Endothelial cell of umbilical vein (primary cell): ENCODE measurements at regions not wholly inside any gene's neighbourhood (a gene's known extent, or its start where the extent isn't known, plus 50 kb on each side); places are given as distances from the start of the nearest gene placed in this dataset.

Source experiments
- BruUV-seq: library from RNA; stranded (reverse); fragments of 400-500 nt; replicated peaks from 2 replicates; lab custom pipeline; 2021; lab: Mats Ljungman, UMichigan
- CTCF ChIA-PET: fragments of 300-600, 350-600 bp; sonication (Branson Sonifier 250); formaldehyde crosslinking; loops from one replicate; lab custom pipeline; 2021; ENCODE audit warnings: antibody characterized with exemption, inconsistent platforms; lab: Charles Lee
- POLR2A ChIA-PET: fragments of 300-600, 350-600 bp; sonication (Branson Sonifier 250); formaldehyde crosslinking; loops from one replicate; lab custom pipeline; 2021; ENCODE audit warnings: antibody characterized with exemption, inconsistent platforms; lab: Charles Lee
- DNase-seq: peaks from one replicate; pipeline ENCODE4 v3.0.0-alpha.2; 2011; ENCODE audit warnings: low read depth, low spot score
- FAIRE-seq: peaks from 2 replicates; lab custom pipeline; 2011; peaks lifted over from hg19 to GRCh38; lab: Jason Lieb, UNC
- H2AFZ ChIP-seq: 2 replicates; pipeline ENCODE4 v1.6.0; 2012; ENCODE audit warnings: low read depth, low read length, control low read depth, inconsistent platforms
- H3K27ac ChIP-seq: 2 replicates; pipeline ENCODE4 v1.5.1; 2011; ENCODE audit warnings: low read depth, mild to moderate bottlenecking, control low read depth, low read length, moderate library complexity; ENCODE audit not compliant: insufficient read depth
- H3K27me3 ChIP-seq, 2 experiments: 2 replicates each; pipeline versions ENCODE4 v1.6.0 to v1.6.1; 2011; ENCODE audit warnings: low read length in 2 of 2, mixed read lengths in 1 of 2; ENCODE audit not compliant: control insufficient read depth in 2 of 2, insufficient read depth in 2 of 2
- H3K36me3 ChIP-seq, 2 experiments: 2 replicates in 1 of 2; 3 replicates in 1 of 2; pipeline ENCODE4 v1.5.1; 2011; ENCODE audit warnings: low read length in 2 of 2, mild to moderate bottlenecking in 1 of 2, moderate library complexity in 1 of 2; ENCODE audit not compliant: control insufficient read depth in 2 of 2, insufficient read depth in 2 of 2; ENCODE audit errors: extremely low read depth in 1 of 2
- H3K4me1 ChIP-seq: 3 replicates; pipeline ENCODE4 v1.5.1; 2011; ENCODE audit warnings: mild to moderate bottlenecking, low read length; ENCODE audit not compliant: control insufficient read depth, insufficient read depth; ENCODE audit errors: extremely low read depth
- H3K4me2 ChIP-seq: 2 replicates; pipeline ENCODE4 v1.6.1; 2011; ENCODE audit warnings: low read length, control low read depth, mixed read lengths; ENCODE audit not compliant: insufficient read depth
- H3K4me3 ChIP-seq, 3 experiments: fragments of 200-600 bp in 1 of 3; sonication (generic), shearing (Covaris generic) in 1 of 3; replicated peaks in 1 of 3; 2 replicates each; pipeline ENCODE4 v1.5.1; 2011 to 2016; ENCODE audit warnings: control low read depth in 3 of 3, low read length in 3 of 3, mild to moderate bottlenecking in 2 of 3, inconsistent platforms in 1 of 3, low read depth in 1 of 3, moderate library complexity in 1 of 3; ENCODE audit not compliant: insufficient read depth in 1 of 3
- H3K79me2 ChIP-seq: 2 replicates; pipeline ENCODE4 v1.6.0; 2012; ENCODE audit warnings: low read length, inconsistent platforms; ENCODE audit not compliant: control insufficient read depth, insufficient read depth
- H3K9ac ChIP-seq: replicated peaks from 2 replicates; pipeline ENCODE3; 2011; ENCODE audit warnings: low read length, control low read depth; ENCODE audit not compliant: insufficient read depth; ENCODE audit errors: extremely low read depth
- H3K9me1 ChIP-seq: replicated peaks from 3 replicates; pipeline ENCODE4 v1.6.0; 2011; ENCODE audit warnings: mild to moderate bottlenecking, low read length; ENCODE audit not compliant: control insufficient read depth, insufficient read depth; ENCODE audit errors: extremely low read depth
- H3K9me3 ChIP-seq: replicated peaks from 2 replicates; pipeline ENCODE4 v1.5.1; 2012; ENCODE audit warnings: low read length, inconsistent platforms; ENCODE audit not compliant: control insufficient read depth, insufficient read depth
- H4K20me1 ChIP-seq: replicated peaks from 2 replicates; pipeline ENCODE3; 2011; ENCODE audit warnings: mild to moderate bottlenecking, low read length; ENCODE audit not compliant: control insufficient read depth, insufficient read depth; ENCODE audit errors: extremely low read depth
- CTCF ChIP-seq, 2 donors: IDR thresholded peaks; 1 replicate in 1 of 2; 2 replicates in 1 of 2; pipeline ENCODE4 v1.5.1; 2011; ENCODE audit warnings: low read length in 2 of 2, mild to moderate bottlenecking in 2 of 2, moderate library complexity in 2 of 2, control low read depth in 1 of 2, inconsistent platforms in 1 of 2, low read depth in 1 of 2; ENCODE audit not compliant: insufficient read depth in 1 of 2; ENCODE audit errors: extremely low read depth in 1 of 2
- EZH2 ChIP-seq: IDR thresholded peaks from 2 replicates; pipeline ENCODE4 v1.6.1; 2012; ENCODE audit warnings: borderline replicate concordance, low read depth, mild to moderate bottlenecking, moderate library complexity, low read length, inconsistent platforms; ENCODE audit not compliant: severe bottlenecking
- FOS ChIP-seq: IDR thresholded peaks from 2 replicates; pipeline ENCODE4 v1.6.1; 2011; ENCODE audit warnings: mild to moderate bottlenecking, low read length, moderate library complexity, borderline replicate concordance; ENCODE audit not compliant: insufficient read depth
- GATA2 ChIP-seq: IDR thresholded peaks from 2 replicates; pipeline ENCODE4 v1.7.0; 2011; ENCODE audit warnings: low read depth, mild to moderate bottlenecking, moderate library complexity, mixed read lengths, low read length; ENCODE audit not compliant: insufficient read length, insufficient read depth
- JUN ChIP-seq: IDR thresholded peaks from 2 replicates; pipeline ENCODE4 v1.6.1; 2011; ENCODE audit warnings: borderline replicate concordance, low read depth; ENCODE audit not compliant: insufficient read length, insufficient read depth
- MAX ChIP-seq: IDR thresholded peaks from 2 replicates; pipeline ENCODE4 v1.6.1; 2011; ENCODE audit not compliant: insufficient read depth, insufficient read length
- MYC ChIP-seq: IDR thresholded peaks from one replicate; pipeline ENCODE4 v1.6.1; 2011; ENCODE audit warnings: mild to moderate bottlenecking, low read depth, low read length
- POLR2A ChIP-seq: IDR thresholded peaks from 2 replicates; pipeline ENCODE4 v1.6.1; 2012; ENCODE audit warnings: low read depth, mild to moderate bottlenecking, control low read depth, low read length
- POLR2AphosphoS5 ChIP-seq: IDR thresholded peaks from 2 replicates; pipeline ENCODE4 v1.6.1; 2012; ENCODE audit warnings: low read depth, mild to moderate bottlenecking, control low read depth, low read length, moderate library complexity; ENCODE audit not compliant: insufficient read depth
- dilution Hi-C: fragments of 300-500 bp; cut with MboI; formaldehyde crosslinking; loops from one replicate; pipeline ENCODE4 v1.15.0; 2019; ENCODE audit warnings: low sequenced_read_pairs; ENCODE audit not compliant: extremely low pct_ligation_motif_present
- intact Hi-C: fragments of 100-400 bp; cut with micrococcal nuclease; formaldehyde crosslinking; loops from one replicate; pipeline ENCODE4 v1.10.0; 2022

GRCh38 chr20:60749804-60750602 is 502.1 kb upstream of the CDH4 start:
- ChIA-PET CTCF (no interaction called here), POLR2A (no interaction called here)
- Histone ChIP-seq H3K9ac (no peak overlapping the region), H3K9me3 (peaks cover 9% of the 10 kb centered on the region), H4K20me1 (no peaks in the 10 kb centered on the region), H3K27me3 (no peaks in the 10 kb centered on the region), H3K4me2 (no peak overlapping the region), H2AFZ (no peak overlapping the region), H3K4me1 (no peaks in the 10 kb centered on the region), H3K79me2 (no peaks in the 10 kb centered on the region), H3K27ac (no peak overlapping the region), H3K36me3 (no peaks in the 10 kb centered on the region), H3K9me1 (no peaks in the 10 kb centered on the region), H3K4me3 (no peak overlapping the region)
- dilution Hi-C loops (no loop called here), intact Hi-C loops (no loop called here)
- TF ChIP-seq FOS (no peak), EZH2 (no peak), CTCF (IDR thresholded peaks at IDR 0.05; ENCODE audit: extremely low read depth in 1 of 2, insufficient read depth in 1 of 2, low read depth in 1 of 2, low read length in 2 of 2) (no peak), JUN (no peak), MYC (no peak), POLR2A (no peak), MAX (no peak), POLR2AphosphoS5 (no peak), GATA2 (no peak)
- DNase-seq, result no peak
- BruUV-seq, result no TSS peak
- FAIRE-seq, result no peak
